Fibroblast of the aortic adventitia (primary cell): ENCODE measurements at regions not wholly inside any gene's neighbourhood (a gene's known extent, or its start where the extent isn't known, plus 50 kb on each side); places are given as distances from the start of the nearest gene placed in this dataset.

Experiments used
- DNase-seq: peaks from one replicate; pipeline ENCODE4 v3.0.0-alpha.2; 2010; ENCODE audit warnings: low read depth
- H3K4me3 ChIP-seq: 2 replicates; pipeline ENCODE4 v1.5.1; 2011; ENCODE audit warnings: low read depth, mild to moderate bottlenecking, control low read depth, low read length, moderate library complexity
- CTCF ChIP-seq: IDR thresholded peaks from 2 replicates; pipeline ENCODE4 v1.5.1; 2011; ENCODE audit warnings: mild to moderate bottlenecking, low read length, control low read depth, inconsistent platforms; ENCODE audit not compliant: insufficient read depth

GRCh38 chr10:44760513-44760912 lies 150.6 kb upstream of the TMEM72 start:
- H3K4me3 ChIP-seq: no peak overlapping the region
- DNase-seq: no peak
- TF ChIP-seq CTCF: no peak

GRCh38 chr10:44761076-44761475 lies 150.1 kb upstream of the TMEM72 start:
- DNase-seq: peak; percentile 32
- H3K4me3 ChIP-seq: no peak overlapping the region
- TF ChIP-seq CTCF: no peak

GRCh38 chr10:44763331-44763730 lies 147.8 kb upstream of the TMEM72 start:
- no peak for TF ChIP-seq CTCF
- H3K4me3 ChIP-seq: no peak overlapping the region
- no peak for DNase-seq

GRCh38 chr10:44765299-44765698 lies 145.8 kb upstream of the TMEM72 start:
- H3K4me3 ChIP-seq: no peak overlapping the region
- no peak for TF ChIP-seq CTCF
- DNase-seq: no peak

- no peak for TF ChIP-seq CTCF
- DNase-seq: no peak
- no peak overlapping the region for H3K4me3 ChIP-seq
These were observed 144.5 kb upstream of the TMEM72 start for GRCh38 chr10:44766631-44767030.

- no peak for TF ChIP-seq CTCF
- DNase-seq: no peak
- no peak overlapping the region for H3K4me3 ChIP-seq
These were observed 141.7 kb upstream of the TMEM72 start for GRCh38 chr10:44769450-44769849.

- H3K4me3 ChIP-seq: no peak overlapping the region
- DNase-seq: no peak
These were observed 139.7 kb upstream of the TMEM72 start for GRCh38 chr10:44771233-44771995.

More at GRCh38 chr10:44771233-44771995, 139.7 kb upstream of the TMEM72 start:
- no peak for TF ChIP-seq CTCF
